ENCODE measurements at regions not wholly inside any gene's neighbourhood (a gene's known extent, or its start where the extent isn't known, plus 50 kb on each side); places are given as distances from the start of the nearest gene placed in this dataset.

DNA sequence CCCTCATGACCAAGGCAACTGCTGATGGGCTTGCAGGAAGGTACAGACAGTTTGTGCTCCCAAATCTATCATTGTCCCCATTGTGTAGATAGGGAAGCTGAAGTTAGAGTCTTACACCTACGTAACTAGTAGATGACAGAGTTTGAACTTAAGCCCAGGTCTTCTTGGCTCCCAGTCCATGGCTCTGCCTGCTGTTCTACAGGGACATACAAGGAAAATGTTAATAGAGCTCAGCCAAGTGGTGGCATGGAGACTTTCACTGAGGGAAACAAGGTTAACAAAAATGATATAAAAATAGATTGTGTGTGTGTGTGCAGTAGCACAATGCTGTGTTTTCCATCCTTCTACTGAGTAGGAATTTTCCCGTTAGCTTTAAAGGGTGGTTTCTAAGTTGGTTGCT is 936.5 kb downstream of the RPA4 start:
- TF ChIP-seq SIN3A (IDR thresholded peaks at IDR 0.05; ENCODE audit: low read depth) (no peak), ELF1 (IDR thresholded peaks at IDR 0.05; ENCODE audit: borderline replicate concordance, low read depth) (no peak), ZNF274 (IDR thresholded peaks at IDR 0.05; ENCODE audit: low read depth, low read length) (no peak), TCF7L2 (IDR thresholded peaks at IDR 0.05; ENCODE audit: borderline replicate concordance, extremely low read depth, insufficient read depth, insufficient read length) (no peak), POLR2AphosphoS5 (IDR thresholded peaks at IDR 0.05; ENCODE audit: low read depth, low read length) (no peak), CEBPB (IDR thresholded peaks at IDR 0.05; ENCODE audit: low read depth) (no peak), POLR2A (IDR thresholded peaks at IDR 0.05; ENCODE audit: borderline replicate concordance, extremely low read depth, insufficient read depth, insufficient read length) (no peak), EGR1 (IDR thresholded peaks at IDR 0.05; ENCODE audit: low read depth) (no peak)
- TF ChIP-seq, protein P1, sequence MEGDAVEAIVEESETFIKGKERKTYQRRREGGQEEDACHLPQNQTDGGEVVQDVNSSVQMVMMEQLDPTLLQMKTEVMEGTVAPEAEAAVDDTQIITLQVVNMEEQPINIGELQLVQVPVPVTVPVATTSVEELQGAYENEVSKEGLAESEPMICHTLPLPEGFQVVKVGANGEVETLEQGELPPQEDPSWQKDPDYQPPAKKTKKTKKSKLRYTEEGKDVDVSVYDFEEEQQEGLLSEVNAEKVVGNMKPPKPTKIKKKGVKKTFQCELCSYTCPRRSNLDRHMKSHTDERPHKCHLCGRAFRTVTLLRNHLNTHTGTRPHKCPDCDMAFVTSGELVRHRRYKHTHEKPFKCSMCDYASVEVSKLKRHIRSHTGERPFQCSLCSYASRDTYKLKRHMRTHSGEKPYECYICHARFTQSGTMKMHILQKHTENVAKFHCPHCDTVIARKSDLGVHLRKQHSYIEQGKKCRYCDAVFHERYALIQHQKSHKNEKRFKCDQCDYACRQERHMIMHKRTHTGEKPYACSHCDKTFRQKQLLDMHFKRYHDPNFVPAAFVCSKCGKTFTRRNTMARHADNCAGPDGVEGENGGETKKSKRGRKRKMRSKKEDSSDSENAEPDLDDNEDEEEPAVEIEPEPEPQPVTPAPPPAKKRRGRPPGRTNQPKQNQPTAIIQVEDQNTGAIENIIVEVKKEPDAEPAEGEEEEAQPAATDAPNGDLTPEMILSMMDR (IDR thresholded peaks at IDR 0.05 in 2 of 3, conservative IDR thresholded peaks at IDR 0.05 in 1 of 3; ENCODE audit: borderline replicate concordance in 1 of 3, insufficient read depth in 1 of 3, low read depth in 2 of 3, low read length in 2 of 3): no peak
- TF ChIP-seq, protein P2, sequence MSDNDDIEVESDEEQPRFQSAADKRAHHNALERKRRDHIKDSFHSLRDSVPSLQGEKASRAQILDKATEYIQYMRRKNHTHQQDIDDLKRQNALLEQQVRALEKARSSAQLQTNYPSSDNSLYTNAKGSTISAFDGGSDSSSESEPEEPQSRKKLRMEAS (IDR thresholded peaks at IDR 0.05): no peak

Data from HCT116 (cell line).